ENCODE measurements at regions not wholly inside any gene's neighbourhood (a gene's known extent, or its start where the extent isn't known, plus 50 kb on each side); places are given as distances from the start of the nearest gene placed in this dataset.

DNA sequence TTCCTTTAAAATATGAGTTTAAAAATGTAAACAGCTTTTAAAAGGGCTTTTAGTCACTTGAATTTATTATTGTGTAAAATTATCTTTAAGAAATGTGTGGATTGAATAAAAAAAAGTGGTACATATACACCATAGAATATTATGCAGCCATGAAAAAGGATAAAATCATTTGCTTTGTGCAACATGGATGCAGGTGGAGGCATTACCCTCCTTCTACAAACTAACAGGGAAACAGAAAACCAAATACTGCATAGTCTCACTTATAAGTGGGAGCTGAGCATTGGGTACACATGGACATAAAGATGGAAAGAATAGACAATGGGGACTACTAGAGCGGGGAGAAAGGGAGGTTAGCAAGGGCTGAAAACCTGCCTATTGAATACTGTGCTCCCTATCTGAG, 999.3 kb downstream of the SLITRK5 start:
- no peaks in the 10 kb centered on the region for H3K36me3 ChIP-seq (ENCODE audit: control insufficient read depth, insufficient read depth, low read length)
- no CpG with 5 or more reads among the region's 1 CpG for WGBS, 2 experiments (ENCODE audit: extremely low coverage in 2 of 2, insufficient read length in 1 of 2)
- no peaks in the 10 kb centered on the region for H3K9me1 ChIP-seq (ENCODE audit: insufficient read depth, low read length)
- no peak overlapping the region for H3K27ac ChIP-seq (ENCODE audit: insufficient read depth, low read length)
- H4K91ac ChIP-seq (ENCODE audit: insufficient read depth, low read depth, low read length): no peak overlapping the region
- H3K4me1 ChIP-seq (ENCODE audit: control insufficient read depth, insufficient read depth, low read length): no peaks in the 10 kb centered on the region
- H2BK20ac ChIP-seq (ENCODE audit: low read depth, low read length): no peak overlapping the region
- no peak overlapping the region for H2BK5ac ChIP-seq (ENCODE audit: low read depth, low read length, poor library complexity, severe bottlenecking)
- no peaks in the 10 kb centered on the region for H3K79me1 ChIP-seq (ENCODE audit: low read depth in 1 of 2, low read length in 2 of 2)
- dilution Hi-C loops (cut with HindIII; ENCODE audit: low sequenced_read_pairs, unreplicated experiment): no loop called here
- ChIA-PET CTCF (no interaction called here), POLR2A (ENCODE audit: unreplicated experiment) (no interaction called here)
- no peak overlapping the region for H4K5ac ChIP-seq (ENCODE audit: low read depth, low read length)
- ATAC-seq (ENCODE audit: low read depth): no peak
- intact Hi-C loops (cut with micrococcal nuclease): no loop called here
- H3K18ac ChIP-seq (ENCODE audit: low read depth, low read length): no peak overlapping the region
- no peak for DNase-seq
- no peak overlapping the region for H3K4ac ChIP-seq (ENCODE audit: low read depth, low read length)
- no peaks in the 10 kb centered on the region for H4K20me1 ChIP-seq (ENCODE audit: insufficient read depth, low read length)
- no peaks in the 10 kb centered on the region for H3K27me3 ChIP-seq (ENCODE audit: control insufficient read depth, insufficient read depth, low read length)
- H3K23ac ChIP-seq (ENCODE audit: low read depth, low read length): no peak overlapping the region
- H2AFZ ChIP-seq (replicated peaks; ENCODE audit: low read length, poor library complexity): no peak overlapping the region
- no peak overlapping the region for H3K14ac ChIP-seq (replicated peaks; ENCODE audit: low read depth, low read length)
- H4K8ac ChIP-seq (ENCODE audit: low read depth in 2 of 2, low read length in 2 of 2): no peak overlapping the region
- H2BK15ac ChIP-seq (ENCODE audit: low read depth, low read length): no peak overlapping the region
- no peak overlapping the region for H3K56ac ChIP-seq (ENCODE audit: extremely low read depth, insufficient read depth, low read length)
- no peak overlapping the region for H2AK9ac ChIP-seq (replicated peaks; ENCODE audit: low read depth, low read length, poor library complexity)
- H3K9me3 ChIP-seq (ENCODE audit: control insufficient read depth, insufficient read depth, low read length): peaks cover 2% of the 10 kb centered on the region; the same call in 1 of the 2 replicates
- no peak for TF ChIP-seq FOS (IDR thresholded peaks at IDR 0.05; ENCODE audit: low read depth, low read length)
- TF ChIP-seq MAZ (IDR thresholded peaks at IDR 0.05; ENCODE audit: borderline replicate concordance, low read depth, low read length): no peak
- TF ChIP-seq CTCF (conservative IDR thresholded peaks at IDR 0.05; ENCODE audit: low read depth, low read length): no peak
- no peak for TF ChIP-seq RFX5 (IDR thresholded peaks at IDR 0.05; ENCODE audit: low read depth, low read length)
- no peak for TF ChIP-seq BHLHE40 (IDR thresholded peaks at IDR 0.05; ENCODE audit: low read depth, low read length)
- TF ChIP-seq POLR2A (IDR thresholded peaks at IDR 0.05; ENCODE audit: low read depth, low read length): no peak
- TF ChIP-seq RCOR1 (IDR thresholded peaks at IDR 0.05; ENCODE audit: insufficient replicate concordance, low read length): no peak
- TF ChIP-seq NFE2L2 (IDR thresholded peaks at IDR 0.05; ENCODE audit: low read depth, low read length): no peak
- TF ChIP-seq MAFK (IDR thresholded peaks at IDR 0.05; ENCODE audit: low read depth, low read length): no peak
- no peak for TF ChIP-seq RAD21 (IDR thresholded peaks at IDR 0.05; ENCODE audit: low read length)
- TF ChIP-seq CEBPB (IDR thresholded peaks at IDR 0.05; ENCODE audit: low read depth, low read length): no peak
- no peak for TF ChIP-seq CHD1 (IDR thresholded peaks at IDR 0.05; ENCODE audit: low read depth, low read length)
- no peak for TF ChIP-seq USF2 (IDR thresholded peaks at IDR 0.05; ENCODE audit: low read depth, low read length)
- TF ChIP-seq MXI1 (IDR thresholded peaks at IDR 0.05; ENCODE audit: borderline replicate concordance, low read depth, low read length): no peak
- no peak for TF ChIP-seq ELK1 (IDR thresholded peaks at IDR 0.05; ENCODE audit: borderline replicate concordance, low read depth, low read length)
- TF ChIP-seq SMC3 (IDR thresholded peaks at IDR 0.05; ENCODE audit: low read depth, low read length): no peak
- in situ Hi-C loops (cut with MboI; ENCODE audit: low sequenced_read_pairs): no loop called here
- no peak overlapping the region for H3K9ac ChIP-seq (ENCODE audit: low read depth, low read length)
- H2AK5ac ChIP-seq (ENCODE audit: low read depth, low read length): no peak overlapping the region
- no TSS peak for BruUV-seq (replicated peaks)
- no peak overlapping the region for H2BK120ac ChIP-seq (ENCODE audit: low read depth, low read length)
- no peak overlapping the region for H3K4me3 ChIP-seq (ENCODE audit: insufficient read depth, low read depth, low read length)
- no peak overlapping the region for H3K4me2 ChIP-seq (ENCODE audit: low read depth, low read length)

Measured in IMR-90 (cell line).